GM10248 (cell line): ENCODE measurements at regions not wholly inside any gene's neighbourhood (a gene's known extent, or its start where the extent isn't known, plus 50 kb on each side); places are given as distances from the start of the nearest gene placed in this dataset.
"Not testable (repeated sequence)": the region's sequence is repeated elsewhere in the genome, so short reads cannot be mapped to it uniquely, and the experiment has no call there.

ENCODE experiments used
- CTCF ChIA-PET: fragments of 300-600 bp; sonication (Branson Sonifier 250); formaldehyde crosslinking; extraction: SDS; loops from one replicate; lab custom pipeline; 2021; ENCODE audit warnings: antibody characterized with exemption; lab: Yijun Ruan, JAX
- POLR2A ChIA-PET: fragments of 350-650 bp; sonication (Branson Sonifier 250); formaldehyde crosslinking; extraction: SDS; loops from one replicate; lab custom pipeline; 2020; ENCODE audit warnings: antibody characterized with exemption; lab: Yijun Ruan, JAX
- DNase-seq: peaks from one replicate; pipeline ENCODE4 v3.0.0; 2012; ENCODE audit errors: extremely low spot score
- CTCF ChIP-seq: IDR thresholded peaks from 2 replicates; pipeline ENCODE4 v1.5.1; 2012; ENCODE audit warnings: mild to moderate bottlenecking, low read depth; ENCODE audit errors: extremely low read depth, missing control alignments, control extremely low read depth

- CTCF ChIA-PET: interaction anchor here (1.1 to 1.6 kb wide), 3 partner anchors 15 to 21 kb away, joined by 3 to 4 read pairs (median 4); no protein-coding TSS in a partner anchor
- no peak for TF ChIP-seq CTCF
- DNase-seq: no peak
- POLR2A ChIA-PET: no interaction called here
These were observed 1346.3 kb downstream of the REEP3 start for GRCh38 chr10:64867501-64867962.

GRCh38 chr10:64873088-64873487 lies 1351.9 kb downstream of the REEP3 start:
- DNase-seq: no peak
- ChIA-PET POLR2A (no interaction called here), CTCF (interaction anchor here (1.3 kb wide), 1 partner anchor 32 kb away, joined by 3 read pairs; no protein-coding TSS in a partner anchor)
- no peak for TF ChIP-seq CTCF

- no peak for DNase-seq
- ChIA-PET CTCF (interaction anchor here (1.3 kb wide), 1 partner anchor 33 kb away, joined by 3 read pairs; no protein-coding TSS in a partner anchor), POLR2A (no interaction called here)
- no peak for TF ChIP-seq CTCF
These were observed 1352.8 kb downstream of the REEP3 start for GRCh38 chr10:64873959-64874358.

GRCh38 chr10:64880546-64880945 lies 1359.3 kb downstream of the REEP3 start:
- ChIA-PET CTCF (interaction anchor here (1.0 kb wide), 1 partner anchor 15 kb away, joined by 3 read pairs; no protein-coding TSS in a partner anchor), POLR2A (no interaction called here)
- TF ChIP-seq CTCF: no peak
- DNase-seq: no peak

- POLR2A ChIA-PET: no interaction called here
- CTCF ChIA-PET: no interaction called here
- no peak for DNase-seq
- no peak for TF ChIP-seq CTCF
These were observed 1360.1 kb downstream of the REEP3 start for GRCh38 chr10:64881257-64881656.

- POLR2A ChIA-PET: no interaction called here
- no peak for DNase-seq
- TF ChIP-seq CTCF: no peak
- CTCF ChIA-PET: interaction anchor here (1.5 kb wide), 1 partner anchor 13 kb away, joined by 3 read pairs; no protein-coding TSS in a partner anchor
These were observed 1375.4 kb downstream of the REEP3 start for GRCh38 chr10:64896582-64896981.

GRCh38 chr10:64906311-64906710 lies 1385.1 kb downstream of the REEP3 start:
- POLR2A ChIA-PET, DNase-seq, CTCF ChIA-PET: not testable (repeated sequence)

GRCh38 chr10:64924306-64924705 lies 1403.1 kb downstream of the REEP3 start:
- POLR2A ChIA-PET, DNase-seq, CTCF ChIA-PET: not testable (repeated sequence)
